ENCODE measurements at regions not wholly inside any gene's neighbourhood (a gene's known extent, or its start where the extent isn't known, plus 50 kb on each side); places are given as distances from the start of the nearest gene placed in this dataset.

DNA sequence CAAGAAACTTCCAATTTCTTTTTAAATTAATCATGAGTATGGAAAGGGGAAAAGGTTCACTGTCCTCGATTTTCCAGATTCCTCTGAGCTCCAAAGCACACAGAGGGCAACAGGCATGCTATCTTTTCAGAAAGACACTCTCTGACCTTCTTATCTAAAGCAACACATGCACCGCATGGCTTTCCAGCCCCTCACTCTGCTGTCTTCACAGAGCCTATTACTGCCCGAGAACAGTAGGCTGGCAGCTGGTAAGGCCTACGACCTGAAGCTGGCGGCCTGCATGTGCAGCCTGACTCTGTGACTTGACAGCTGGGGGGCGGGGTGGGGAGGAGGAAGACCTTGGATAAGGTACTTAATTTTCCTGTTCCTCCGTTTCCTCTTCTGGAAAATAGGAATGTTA, 86.3 kb downstream of the ELOVL4 start:
- Histone ChIP-seq H3K36me3 (no peaks in the 10 kb centered on the region), H3K4me3 (no peak overlapping the region), H3K9me3 (no peaks in the 10 kb centered on the region), H3K4me1 (no peaks in the 10 kb centered on the region), H3K27ac (no peak overlapping the region), H3K27me3 (no peaks in the 10 kb centered on the region)
- no peak for TF ChIP-seq POLR2AphosphoS5 (IDR thresholded peaks at IDR 0.05)
- TF ChIP-seq, protein P1, sequence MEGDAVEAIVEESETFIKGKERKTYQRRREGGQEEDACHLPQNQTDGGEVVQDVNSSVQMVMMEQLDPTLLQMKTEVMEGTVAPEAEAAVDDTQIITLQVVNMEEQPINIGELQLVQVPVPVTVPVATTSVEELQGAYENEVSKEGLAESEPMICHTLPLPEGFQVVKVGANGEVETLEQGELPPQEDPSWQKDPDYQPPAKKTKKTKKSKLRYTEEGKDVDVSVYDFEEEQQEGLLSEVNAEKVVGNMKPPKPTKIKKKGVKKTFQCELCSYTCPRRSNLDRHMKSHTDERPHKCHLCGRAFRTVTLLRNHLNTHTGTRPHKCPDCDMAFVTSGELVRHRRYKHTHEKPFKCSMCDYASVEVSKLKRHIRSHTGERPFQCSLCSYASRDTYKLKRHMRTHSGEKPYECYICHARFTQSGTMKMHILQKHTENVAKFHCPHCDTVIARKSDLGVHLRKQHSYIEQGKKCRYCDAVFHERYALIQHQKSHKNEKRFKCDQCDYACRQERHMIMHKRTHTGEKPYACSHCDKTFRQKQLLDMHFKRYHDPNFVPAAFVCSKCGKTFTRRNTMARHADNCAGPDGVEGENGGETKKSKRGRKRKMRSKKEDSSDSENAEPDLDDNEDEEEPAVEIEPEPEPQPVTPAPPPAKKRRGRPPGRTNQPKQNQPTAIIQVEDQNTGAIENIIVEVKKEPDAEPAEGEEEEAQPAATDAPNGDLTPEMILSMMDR (IDR thresholded peaks at IDR 0.05): no peak
- TF ChIP-seq POLR2A (IDR thresholded peaks at IDR 0.05): no peak
- no peak for DNase-seq (ENCODE audit: low spot score in 2 of 2)
- intact Hi-C loops (cut with DNase I; ENCODE audit: low total_unique reads): no loop called here

DNA sequence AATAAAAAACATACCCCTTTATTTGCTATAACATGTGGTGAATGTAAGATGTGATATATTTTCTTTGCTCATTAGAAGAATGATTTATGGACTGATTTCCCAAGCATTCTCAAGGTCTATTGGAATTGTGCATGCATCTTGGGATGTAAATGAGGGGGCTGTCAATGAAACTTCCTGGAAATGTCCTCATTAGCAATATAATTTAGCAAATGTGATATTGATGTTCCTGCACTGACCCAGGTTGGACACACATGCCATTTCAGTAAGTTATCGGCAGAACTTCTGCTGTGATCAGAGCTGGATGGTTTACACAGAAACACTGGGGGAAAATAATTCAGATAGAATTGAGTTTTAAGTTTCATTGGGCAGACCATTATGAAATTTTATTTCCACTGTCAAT, 99.9 kb downstream of the ELOVL4 start:
- intact Hi-C loops (cut with DNase I; ENCODE audit: low total_unique reads): loop anchor here (10.0 kb wide), 1 partner anchor 553 kb away; no protein-coding TSS in a partner anchor
- DNase-seq (ENCODE audit: low spot score in 2 of 2): no peak
- Histone ChIP-seq H3K4me1 (no peaks in the 10 kb centered on the region), H3K27ac (no peak overlapping the region), H3K4me3 (no peak overlapping the region), H3K9me3 (no peaks in the 10 kb centered on the region), H3K36me3 (no peaks in the 10 kb centered on the region), H3K27me3 (no peaks in the 10 kb centered on the region)
- TF ChIP-seq POLR2A (IDR thresholded peaks at IDR 0.05): no peak
- TF ChIP-seq, protein P1 (IDR thresholded peaks at IDR 0.05): no peak
- no peak for TF ChIP-seq POLR2AphosphoS5 (IDR thresholded peaks at IDR 0.05)

DNA sequence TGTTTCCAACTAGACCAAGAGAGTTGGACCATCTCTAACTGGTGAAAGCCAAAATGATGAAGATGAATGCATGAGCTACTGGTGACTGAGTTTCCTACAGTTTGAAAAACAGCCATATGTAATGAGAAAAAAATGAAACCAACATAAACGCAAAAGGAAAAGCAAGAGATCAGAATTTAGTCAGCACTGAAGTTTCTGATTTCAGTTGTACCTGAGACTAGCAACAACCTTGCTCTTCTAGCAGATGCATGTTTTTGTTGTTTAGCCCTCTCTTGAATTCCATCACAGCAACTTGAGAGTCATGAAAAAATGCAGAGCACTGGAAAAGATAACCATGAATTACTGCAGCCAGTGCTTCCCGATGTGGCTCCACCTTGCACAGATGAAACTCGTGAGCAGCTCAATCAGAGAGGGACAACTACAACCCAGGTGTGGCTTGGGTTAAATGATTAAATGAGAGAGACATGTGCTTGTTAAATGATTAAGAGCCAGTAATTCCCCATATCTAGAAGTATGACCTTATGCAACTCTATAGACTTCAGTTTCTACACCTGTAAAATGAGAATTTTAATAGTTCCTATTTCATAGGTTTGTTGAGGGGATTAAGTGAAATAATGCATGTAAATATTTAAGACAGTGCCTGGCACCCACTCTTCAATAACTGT, 104.8 kb downstream of the ELOVL4 start:
- Histone ChIP-seq H3K4me3 (no peak overlapping the region), H3K27me3 (no peaks in the 10 kb centered on the region), H3K9me3 (no peaks in the 10 kb centered on the region), H3K36me3 (no peaks in the 10 kb centered on the region), H3K4me1 (no peaks in the 10 kb centered on the region), H3K27ac (no peak overlapping the region)
- intact Hi-C loops (cut with DNase I; ENCODE audit: low total_unique reads): loop anchor here (10.0 kb wide), 1 partner anchor 548 kb away; no protein-coding TSS in a partner anchor
- no peak for TF ChIP-seq POLR2AphosphoS5 (IDR thresholded peaks at IDR 0.05)
- TF ChIP-seq POLR2A (IDR thresholded peaks at IDR 0.05): no peak
- TF ChIP-seq, protein P1 (IDR thresholded peaks at IDR 0.05): no peak
- DNase-seq (ENCODE audit: low spot score in 2 of 2): no peak

DNA sequence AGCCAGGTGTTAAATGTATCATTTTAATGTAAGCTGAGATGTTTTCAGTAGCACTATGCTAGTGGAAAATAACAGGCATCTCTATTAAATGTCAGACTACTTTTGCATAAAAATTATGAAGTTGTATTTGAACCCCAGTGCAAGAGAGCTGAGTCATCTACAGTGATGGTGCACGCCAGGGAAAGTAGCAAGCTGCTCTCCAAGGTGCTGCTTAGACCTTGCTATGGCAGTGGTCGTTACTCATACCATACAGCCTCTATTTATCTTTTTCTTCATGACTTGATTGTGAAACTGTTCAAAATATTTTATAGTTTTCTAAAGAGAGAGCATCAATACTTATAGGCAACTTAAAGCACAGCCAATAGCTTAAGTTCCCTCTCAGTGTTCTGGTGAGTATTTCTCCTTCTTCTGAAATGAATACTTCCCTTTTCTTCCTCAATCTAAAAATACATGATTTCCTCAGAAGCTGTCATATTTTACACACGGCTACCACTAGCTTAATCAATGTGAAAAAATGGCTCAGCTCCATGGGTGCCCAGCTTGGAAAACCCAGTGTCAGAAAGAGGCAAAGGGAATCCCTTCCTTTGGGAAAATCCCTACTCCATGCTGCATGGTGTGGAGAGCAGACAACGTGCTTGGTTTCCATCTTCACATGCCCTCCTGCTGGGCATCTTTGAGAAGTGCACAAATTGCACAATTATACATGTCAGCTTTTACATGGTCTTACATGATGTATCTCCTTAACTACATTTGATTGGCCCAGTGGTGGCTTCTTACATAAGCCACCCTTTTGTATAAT, 105.6 kb downstream of the ELOVL4 start:
- no peak for DNase-seq (ENCODE audit: low spot score in 2 of 2)

More for the DNA sequence above, 105.6 kb downstream of the ELOVL4 start:
- Histone ChIP-seq H3K4me1 (no peaks in the 10 kb centered on the region), H3K27ac (no peak overlapping the region), H3K36me3 (no peaks in the 10 kb centered on the region), H3K27me3 (no peaks in the 10 kb centered on the region), H3K9me3 (no peaks in the 10 kb centered on the region), H3K4me3 (no peak overlapping the region)
- TF ChIP-seq POLR2AphosphoS5 (IDR thresholded peaks at IDR 0.05): no peak
- no peak for TF ChIP-seq POLR2A (IDR thresholded peaks at IDR 0.05)
- TF ChIP-seq, protein P1 (IDR thresholded peaks at IDR 0.05): no peak
- intact Hi-C loops (cut with DNase I; ENCODE audit: low total_unique reads): loop anchor here (10.0 kb wide), 1 partner anchor 547 kb away; no protein-coding TSS in a partner anchor

Measured in breast epithelium (tissue), 4 donors.